HG03060 (cell line): ENCODE measurements at regions not wholly inside any gene's neighbourhood (a gene's known extent, or its start where the extent isn't known, plus 50 kb on each side); places are given as distances from the start of the nearest gene placed in this dataset.

Experiments used
- ATAC-seq: cut with Tn5 transposase; IDR thresholded peaks from one replicate; pipeline ENCODE4 v1.9.1; 2021; ENCODE audit warnings: low read depth, moderate number of reproducible peaks; ENCODE audit not compliant: unreplicated experiment

DNA sequence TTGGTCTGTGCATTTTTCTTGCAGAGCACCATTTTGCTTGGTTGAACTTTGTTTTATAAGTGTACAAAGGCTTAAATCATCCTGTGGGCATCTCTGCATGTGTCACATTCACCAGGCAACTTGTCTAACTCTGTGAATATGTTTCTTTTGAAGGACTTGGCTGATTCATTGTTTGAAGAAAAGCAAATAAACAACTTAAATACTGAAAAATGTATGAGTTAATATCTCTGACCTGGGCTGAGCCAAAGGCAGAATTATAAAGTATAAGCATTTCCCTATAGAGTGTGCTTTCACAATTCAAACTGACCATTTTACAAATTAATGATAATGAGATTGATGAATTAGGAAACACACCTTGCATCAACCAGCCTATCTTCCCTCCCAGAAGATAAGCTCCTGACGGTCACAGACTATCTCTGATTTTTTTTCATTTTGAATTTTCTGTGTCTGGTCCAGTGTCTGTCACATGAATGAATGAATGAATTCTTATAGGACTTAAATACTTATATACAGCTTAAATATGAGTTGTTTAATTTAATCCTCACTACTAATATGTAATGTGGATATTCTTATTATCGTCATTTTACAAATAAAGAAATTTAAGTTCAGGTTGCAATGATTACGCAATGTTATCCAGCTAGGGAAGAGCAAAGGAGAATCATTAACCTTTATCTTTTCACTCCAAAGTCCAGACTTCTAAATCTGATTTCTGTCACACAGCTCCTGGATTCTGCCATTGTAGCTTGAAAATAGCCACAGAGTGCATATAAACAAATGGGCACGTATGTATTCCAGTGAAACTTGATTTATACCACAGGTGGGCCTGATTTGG, 182.0 kb upstream of the PHYHIPL start:
- ATAC-seq, result no peak

- ATAC-seq, result no peak
These were observed 181.3 kb upstream of the PHYHIPL start for GRCh38 chr10:58995058-58995596.

DNA sequence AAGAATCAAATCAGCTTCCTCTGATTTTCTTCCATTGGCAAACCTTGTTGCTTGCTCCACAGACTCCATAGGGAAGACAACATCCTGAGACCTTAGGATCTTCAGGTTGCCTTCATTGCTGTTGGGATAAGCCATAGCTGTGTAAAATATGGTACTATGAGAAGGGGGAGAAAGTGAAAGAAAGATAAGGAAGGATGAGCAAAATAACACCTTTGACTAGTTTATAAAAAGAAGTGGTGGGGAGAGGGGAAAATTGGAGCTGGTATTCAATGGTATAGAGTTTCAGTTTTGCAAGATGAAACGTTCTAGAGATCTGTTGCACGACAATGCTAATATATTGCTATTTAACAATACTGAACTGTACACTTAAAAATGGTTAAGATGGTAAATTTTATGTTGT, 180.4 kb upstream of the PHYHIPL start:
- ATAC-seq, result no peak

GRCh38 chr10:58996866-58997265, 179.6 kb upstream of the PHYHIPL start:
- ATAC-seq, result no peak

DNA sequence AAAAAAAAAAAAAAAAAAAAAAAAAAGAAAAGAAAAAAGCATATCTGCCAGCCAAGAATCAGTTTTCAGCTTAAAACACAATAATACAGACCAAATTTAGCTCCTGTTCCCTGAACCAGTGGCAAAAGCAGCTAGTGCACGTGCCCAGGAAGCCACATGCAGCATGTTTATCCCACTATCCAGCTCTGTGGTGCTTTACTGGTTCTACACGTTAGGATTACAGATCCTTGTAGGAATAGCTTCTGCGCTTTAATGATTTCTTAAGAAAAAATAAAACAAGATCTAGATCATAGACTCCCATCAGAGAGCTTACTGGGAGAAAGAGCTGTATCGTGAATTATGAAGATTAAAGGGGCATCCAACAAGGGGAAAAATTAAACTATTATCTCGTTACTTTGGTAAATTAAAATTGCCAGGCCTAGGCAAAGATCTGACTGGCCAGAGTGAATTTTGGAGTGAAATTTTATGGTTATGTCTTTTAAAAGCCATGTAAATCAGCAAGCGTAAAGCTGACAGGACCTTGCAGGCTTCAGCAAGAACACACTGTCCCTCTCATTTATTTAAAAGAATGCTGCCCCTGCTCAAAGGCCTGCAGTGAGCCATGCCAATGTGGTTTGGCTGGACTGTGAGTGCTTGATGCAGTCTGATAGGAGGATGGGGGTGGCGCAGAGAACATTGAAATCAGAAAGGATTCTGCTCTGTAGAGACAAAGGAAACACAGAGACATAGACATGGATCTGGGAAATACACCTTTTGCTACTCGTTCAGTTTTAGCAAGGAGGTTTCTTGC, 177.3 kb upstream of the PHYHIPL start:
- ATAC-seq, result no peak

- ATAC-seq, result no peak
These were observed 176.1 kb upstream of the PHYHIPL start for GRCh38 chr10:59000162-59000825.

DNA sequence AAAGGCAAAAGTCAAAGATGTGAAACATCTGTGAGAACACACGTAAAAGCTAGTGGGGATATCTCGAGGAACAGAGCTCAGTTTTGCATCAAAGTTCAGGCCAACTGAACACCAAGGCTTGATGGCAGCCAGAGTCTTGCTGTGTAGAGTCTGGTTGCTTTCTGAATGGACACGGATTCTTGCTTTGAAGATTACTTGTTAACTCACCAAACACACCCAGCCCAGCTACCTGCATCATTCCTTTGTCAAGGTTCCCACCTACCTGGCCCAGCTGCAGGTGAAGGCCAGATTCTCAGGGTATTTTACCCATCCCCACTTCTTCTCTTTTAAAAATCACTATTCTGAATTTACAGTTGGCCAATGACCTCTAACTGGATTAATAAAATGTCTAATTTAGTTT, 174.4 kb upstream of the PHYHIPL start:
- no peak for ATAC-seq

GRCh38 chr10:59003203-59003602, 173.2 kb upstream of the PHYHIPL start:
- no peak for ATAC-seq

DNA sequence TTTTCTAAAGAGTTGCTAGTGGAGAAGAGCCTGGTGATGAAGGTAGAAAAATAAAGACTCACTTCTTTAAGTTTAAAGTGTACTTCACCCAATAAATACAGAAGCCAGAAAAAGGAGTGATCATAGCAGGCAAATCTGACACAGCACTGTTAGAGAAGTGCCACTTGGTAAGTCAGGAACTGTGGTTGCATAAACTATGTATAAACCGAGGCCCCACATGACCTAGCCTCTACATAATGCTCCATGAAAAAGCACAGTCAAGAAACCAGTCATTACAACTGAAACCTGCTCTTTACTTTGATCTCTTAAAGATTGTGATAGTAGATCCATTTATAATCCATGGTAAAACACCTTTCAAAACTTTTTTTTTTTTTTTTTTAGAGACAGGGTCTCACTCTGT, 172.1 kb upstream of the PHYHIPL start:
- ATAC-seq, result no peak

DNA sequence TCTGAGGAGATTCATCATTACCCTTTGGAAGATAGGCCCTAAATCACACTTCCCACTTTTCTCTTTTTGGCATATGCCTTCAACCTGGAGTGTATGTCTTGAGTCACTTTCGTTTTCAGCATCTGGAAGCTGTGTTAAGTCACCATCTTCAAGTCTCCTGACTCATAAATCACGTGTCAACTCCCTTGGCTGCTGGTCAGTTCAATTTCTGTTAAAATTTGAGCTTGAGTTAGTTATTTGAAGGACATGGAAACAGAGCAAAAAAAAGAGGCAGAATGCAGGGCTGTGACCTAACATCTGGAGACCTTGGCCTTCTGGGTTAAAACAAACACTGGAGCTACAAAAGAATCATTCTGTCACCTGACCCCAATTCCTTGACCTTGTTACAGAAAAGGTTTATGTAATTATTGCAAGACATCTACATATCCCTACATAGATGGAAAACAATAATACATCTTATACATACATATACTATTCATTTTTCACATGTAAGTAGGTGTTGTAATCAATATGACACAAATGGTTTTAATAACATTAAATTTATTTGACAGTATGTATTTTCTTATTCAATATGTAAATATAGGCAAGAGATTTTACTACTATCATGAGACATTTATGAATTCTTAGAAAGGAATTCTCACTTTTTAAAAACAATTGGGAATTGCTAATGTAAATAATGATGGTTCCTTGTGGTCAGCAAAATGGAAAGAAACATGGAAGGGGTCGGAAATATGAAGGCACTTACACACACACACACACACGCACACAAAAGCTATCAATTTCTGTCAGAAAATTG, 169.7 kb upstream of the PHYHIPL start:
- ATAC-seq, result peak; percentile 36

- peak; percentile 39 for ATAC-seq
These were observed 169.0 kb upstream of the PHYHIPL start for GRCh38 chr10:59007307-59008025.

DNA sequence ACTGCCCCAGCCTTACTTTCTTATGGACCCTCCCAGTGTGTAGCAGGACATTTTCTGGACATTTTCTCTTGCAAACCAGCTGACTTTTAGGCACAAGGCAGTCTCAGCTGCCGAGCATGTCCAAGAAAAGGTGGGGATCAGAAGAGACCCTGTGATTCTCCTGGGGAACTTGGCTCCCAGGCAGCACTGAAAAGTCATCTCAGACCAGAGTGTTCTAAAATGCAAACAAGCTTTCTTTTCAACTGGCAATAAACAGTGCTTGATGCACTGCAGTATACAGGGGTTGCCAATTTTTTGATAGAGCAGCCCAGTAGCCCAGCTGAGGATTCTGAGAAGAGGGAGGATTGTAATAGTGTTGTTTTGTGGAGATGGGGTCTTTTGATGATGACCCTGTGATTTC, 168.0 kb upstream of the PHYHIPL start:
- ATAC-seq, result no peak

GRCh38 chr10:59011972-59012632, 164.3 kb upstream of the PHYHIPL start:
- ATAC-seq, result no peak

DNA sequence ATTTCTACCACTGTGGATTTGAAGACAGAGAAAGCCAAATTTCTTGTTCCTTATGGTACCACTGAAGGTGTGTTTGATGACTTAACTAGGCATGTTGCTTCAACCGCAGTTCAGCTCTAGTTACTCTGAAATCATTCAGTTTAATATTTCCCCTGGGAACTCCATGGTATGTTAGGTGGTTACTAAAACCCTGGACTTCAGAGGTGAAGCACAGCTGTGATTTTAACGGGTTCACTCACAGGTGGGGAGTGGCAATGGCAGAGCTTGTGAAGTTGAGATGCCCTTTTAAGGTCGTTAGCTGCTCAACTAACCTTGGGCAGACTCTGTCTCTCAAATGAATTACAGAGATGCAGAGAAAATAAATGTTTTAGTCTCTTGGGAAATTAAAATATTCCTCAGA, 163.6 kb upstream of the PHYHIPL start:
- no peak for ATAC-seq

GRCh38 chr10:59016043-59016442, 160.4 kb upstream of the PHYHIPL start:
- no peak for ATAC-seq

DNA sequence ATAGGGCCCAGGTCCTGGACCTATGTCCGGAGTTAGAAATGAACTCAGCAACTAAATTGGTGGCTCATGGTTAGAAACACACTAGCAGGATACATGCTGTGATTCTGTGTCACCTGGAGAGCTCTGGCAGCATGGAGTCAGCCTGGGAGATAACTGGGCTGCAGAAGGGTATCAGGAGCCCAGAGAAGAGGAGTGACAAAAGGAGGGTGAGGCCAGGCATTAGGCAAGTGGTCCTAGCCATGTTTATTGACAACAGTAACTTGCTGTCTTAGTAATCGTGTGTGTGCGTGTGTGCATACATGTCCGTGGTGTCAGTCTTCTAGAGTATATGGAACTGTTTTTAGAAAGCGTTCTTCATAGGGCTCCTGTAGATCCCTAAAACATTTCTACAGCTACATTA, 157.5 kb upstream of the PHYHIPL start:
- ATAC-seq, result no peak

DNA sequence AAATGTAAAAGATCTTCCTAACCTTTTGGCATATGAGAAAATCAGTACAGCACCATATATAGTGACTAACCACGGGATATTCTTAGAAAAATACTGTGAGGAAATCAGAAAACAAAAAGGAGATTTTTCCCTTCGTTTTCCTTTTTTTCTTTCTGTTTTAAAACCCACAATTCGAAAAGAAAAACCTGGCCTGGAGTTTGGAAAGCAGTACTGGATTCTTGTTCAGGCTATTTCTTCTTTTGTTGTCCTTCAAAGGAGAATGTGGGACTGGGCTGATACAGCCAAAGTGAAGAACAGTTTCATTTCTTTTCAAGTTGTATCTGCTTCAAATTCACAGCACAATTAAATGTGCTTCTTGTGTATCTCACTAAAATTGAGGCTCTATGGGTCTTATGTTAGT, 156.8 kb upstream of the PHYHIPL start:
- ATAC-seq, result no peak

DNA sequence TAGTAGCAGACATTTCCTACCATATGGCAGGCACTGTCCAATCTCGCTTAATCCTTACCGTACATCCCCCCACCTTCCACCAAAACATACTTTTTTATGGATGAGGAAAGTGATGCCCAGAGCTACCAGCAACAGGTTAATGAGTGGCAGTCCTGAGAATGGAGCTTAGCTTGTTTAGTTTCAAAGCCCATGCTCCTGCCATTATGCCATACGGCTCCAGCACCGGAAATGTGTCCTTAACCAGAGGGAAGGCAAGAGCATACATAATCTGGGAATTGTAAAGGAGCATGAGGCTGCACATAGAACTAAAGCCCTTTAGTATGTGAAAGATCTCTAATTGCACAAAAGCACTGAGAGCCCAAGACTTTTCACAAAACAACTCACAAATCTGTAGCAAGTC, 155.9 kb upstream of the PHYHIPL start:
- ATAC-seq, result no peak
